GM12874 (cell line): ENCODE measurements at regions not wholly inside any gene's neighbourhood (a gene's known extent, or its start where the extent isn't known, plus 50 kb on each side); places are given as distances from the start of the nearest gene placed in this dataset.

Source experiments
- CTCF ChIP-seq: IDR thresholded peaks from 2 replicates; pipeline ENCODE4 v1.5.1; 2011; ENCODE audit warnings: low read depth, mild to moderate bottlenecking, control low read depth, low read length, moderate library complexity; ENCODE audit not compliant: insufficient read depth

- TF ChIP-seq CTCF, result no peak
These were observed 625.4 kb downstream of the KCNJ2 start for GRCh38 chr17:70794738-70795137.

GRCh38 chr17:70795620-70796019 lies 626.3 kb downstream of the KCNJ2 start:
- no peak for TF ChIP-seq CTCF

- TF ChIP-seq CTCF, result no peak
These were observed 627.4 kb downstream of the KCNJ2 start for GRCh38 chr17:70796757-70797156.

- no peak for TF ChIP-seq CTCF
These were observed 627.8 kb downstream of the KCNJ2 start for GRCh38 chr17:70797166-70797565.

- no peak for TF ChIP-seq CTCF
These were observed 634.8 kb downstream of the KCNJ2 start for GRCh38 chr17:70804161-70804560.

GRCh38 chr17:70808596-70808995 lies 639.3 kb downstream of the KCNJ2 start:
- peak; percentile 38; the same call in 1 of the 2 replicates for TF ChIP-seq CTCF

GRCh38 chr17:70810609-70811008 lies 641.3 kb downstream of the KCNJ2 start:
- TF ChIP-seq CTCF, result no peak
